GM06990 (cell line): ENCODE measurements at regions not wholly inside any gene's neighbourhood (a gene's known extent, or its start where the extent isn't known, plus 50 kb on each side); places are given as distances from the start of the nearest gene placed in this dataset.

ENCODE experiments used
- DNase-seq: peaks from one replicate; pipeline ENCODE4 v3.0.0-alpha.2; 2011; ENCODE audit not compliant: insufficient read length; ENCODE audit errors: extremely low read depth
- H3K27me3 ChIP-seq: replicated peaks from 2 replicates; pipeline ENCODE4 v1.6.0; 2011; ENCODE audit warnings: low read length; ENCODE audit not compliant: control insufficient read depth, insufficient read depth
- H3K36me3 ChIP-seq: 2 replicates; pipeline ENCODE4 v1.5.1; 2011; ENCODE audit warnings: low read length; ENCODE audit not compliant: control insufficient read depth, insufficient read depth
- H3K4me3 ChIP-seq: replicated peaks from 2 replicates; pipeline ENCODE4 v1.5.1; 2011; ENCODE audit warnings: low read depth, mild to moderate bottlenecking, control low read depth, low read length
- TF ChIP-seq, protein P1 (sequence below): IDR thresholded peaks from 2 replicates; pipeline ENCODE4 v1.5.1; 2011; ENCODE audit warnings: low read length, control low read depth, mild to moderate bottlenecking, inconsistent platforms; ENCODE audit not compliant: insufficient read depth, poor library complexity, severe bottlenecking

DNA sequence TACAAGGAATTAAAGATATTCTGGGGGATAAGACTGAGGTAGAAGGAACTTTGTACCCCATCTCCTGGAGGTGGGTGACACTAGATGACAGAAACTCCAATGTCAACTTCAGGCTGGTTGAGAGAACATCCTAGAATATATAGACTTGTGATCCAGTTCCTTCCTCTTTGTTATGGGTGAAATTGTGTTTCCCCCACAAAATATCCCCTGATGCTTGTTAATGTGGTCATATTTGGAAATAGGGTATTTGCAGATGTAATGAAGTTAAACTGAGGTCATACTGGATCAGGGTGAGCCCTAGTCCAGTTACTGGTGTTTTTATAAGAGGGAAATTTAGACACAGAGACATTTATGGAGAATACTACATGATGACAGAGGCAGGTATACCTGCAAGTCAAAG is 114.0 kb upstream of the NAMPT start:
- H3K4me3 ChIP-seq, result no peak overlapping the region
- H3K27me3 ChIP-seq, result no peaks in the 10 kb centered on the region
- H3K36me3 ChIP-seq, result no peaks in the 10 kb centered on the region
- TF ChIP-seq, protein P1, sequence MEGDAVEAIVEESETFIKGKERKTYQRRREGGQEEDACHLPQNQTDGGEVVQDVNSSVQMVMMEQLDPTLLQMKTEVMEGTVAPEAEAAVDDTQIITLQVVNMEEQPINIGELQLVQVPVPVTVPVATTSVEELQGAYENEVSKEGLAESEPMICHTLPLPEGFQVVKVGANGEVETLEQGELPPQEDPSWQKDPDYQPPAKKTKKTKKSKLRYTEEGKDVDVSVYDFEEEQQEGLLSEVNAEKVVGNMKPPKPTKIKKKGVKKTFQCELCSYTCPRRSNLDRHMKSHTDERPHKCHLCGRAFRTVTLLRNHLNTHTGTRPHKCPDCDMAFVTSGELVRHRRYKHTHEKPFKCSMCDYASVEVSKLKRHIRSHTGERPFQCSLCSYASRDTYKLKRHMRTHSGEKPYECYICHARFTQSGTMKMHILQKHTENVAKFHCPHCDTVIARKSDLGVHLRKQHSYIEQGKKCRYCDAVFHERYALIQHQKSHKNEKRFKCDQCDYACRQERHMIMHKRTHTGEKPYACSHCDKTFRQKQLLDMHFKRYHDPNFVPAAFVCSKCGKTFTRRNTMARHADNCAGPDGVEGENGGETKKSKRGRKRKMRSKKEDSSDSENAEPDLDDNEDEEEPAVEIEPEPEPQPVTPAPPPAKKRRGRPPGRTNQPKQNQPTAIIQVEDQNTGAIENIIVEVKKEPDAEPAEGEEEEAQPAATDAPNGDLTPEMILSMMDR, result no peak
- DNase-seq, result no peak

DNA sequence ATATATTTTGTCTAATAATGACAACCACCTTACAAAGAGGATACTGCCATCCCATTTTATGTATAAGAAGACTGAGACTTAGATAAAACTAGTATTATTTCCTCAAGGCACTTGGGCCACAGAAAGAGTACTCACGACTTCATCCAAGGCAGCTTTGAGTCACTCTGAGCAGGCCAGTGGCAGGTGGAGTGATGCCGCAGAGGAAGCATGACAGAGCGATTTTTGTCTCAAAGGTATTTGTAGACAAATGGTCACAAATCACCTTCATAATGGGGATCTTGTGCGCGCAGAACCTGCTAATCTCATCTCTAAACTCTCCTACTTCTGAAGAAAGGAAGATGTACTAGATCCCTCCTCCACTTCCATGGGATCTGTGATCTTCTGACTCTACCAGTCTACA is 113.2 kb upstream of the NAMPT start:
- TF ChIP-seq, protein P1, result no peak
- no peak overlapping the region for H3K4me3 ChIP-seq
- no peak for DNase-seq
- H3K36me3 ChIP-seq, result no peaks in the 10 kb centered on the region
- no peaks in the 10 kb centered on the region for H3K27me3 ChIP-seq

DNA sequence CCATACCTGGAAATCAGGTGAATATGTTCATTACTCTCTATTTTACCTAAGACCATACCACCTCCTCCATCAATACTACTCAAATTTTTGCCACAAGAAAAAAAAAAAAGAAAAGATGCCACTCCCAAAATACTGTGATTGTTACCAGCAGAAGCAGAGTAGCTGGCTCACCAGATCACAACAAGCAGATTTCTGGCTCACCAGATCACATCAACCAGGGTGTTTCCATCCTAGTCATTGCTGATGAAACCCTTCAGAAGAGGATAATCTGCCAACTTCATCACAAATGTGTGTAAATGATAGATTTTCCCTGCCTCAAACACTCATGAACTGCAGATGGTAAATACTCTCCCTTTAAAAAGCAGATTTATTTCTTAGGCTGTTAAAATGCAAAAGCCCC is 109.7 kb upstream of the NAMPT start:
- TF ChIP-seq, protein P1, result no peak
- DNase-seq, result no peak
- Histone ChIP-seq H3K27me3 (no peaks in the 10 kb centered on the region), H3K36me3 (no peaks in the 10 kb centered on the region), H3K4me3 (no peak overlapping the region)

DNA sequence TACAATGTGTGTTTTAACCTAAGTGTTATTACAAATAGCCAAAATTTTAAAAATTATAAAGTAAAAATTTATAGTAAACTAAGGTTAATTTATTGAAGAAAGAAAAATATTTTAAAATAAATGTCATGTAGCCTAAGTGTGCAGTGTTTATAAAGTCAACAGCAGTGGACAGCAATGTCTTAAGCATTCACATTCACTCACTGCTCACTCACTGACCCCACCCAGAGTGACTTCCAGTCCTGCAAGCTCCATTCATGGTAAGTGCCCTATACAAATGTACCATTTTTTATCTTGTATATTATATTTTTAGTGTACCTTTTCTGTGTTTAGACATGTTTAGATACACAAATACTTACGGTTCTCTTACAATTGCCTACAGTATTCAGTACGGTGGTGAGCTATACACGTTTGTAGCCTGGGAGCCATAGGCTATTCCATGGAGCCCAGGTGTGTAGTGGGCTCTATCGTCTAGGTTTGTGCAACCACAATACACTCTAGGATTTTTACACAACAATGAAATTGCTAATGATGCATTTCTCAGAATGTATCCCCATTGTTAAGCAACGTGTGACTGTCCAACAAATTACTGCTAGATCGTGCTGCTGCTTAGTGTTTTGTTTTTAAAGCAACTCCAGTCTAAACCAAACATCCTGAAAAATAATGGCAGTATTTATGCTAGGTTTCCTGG is 108.9 kb upstream of the NAMPT start:
- no peak overlapping the region for H3K4me3 ChIP-seq
- TF ChIP-seq, protein P1, result no peak

DNA sequence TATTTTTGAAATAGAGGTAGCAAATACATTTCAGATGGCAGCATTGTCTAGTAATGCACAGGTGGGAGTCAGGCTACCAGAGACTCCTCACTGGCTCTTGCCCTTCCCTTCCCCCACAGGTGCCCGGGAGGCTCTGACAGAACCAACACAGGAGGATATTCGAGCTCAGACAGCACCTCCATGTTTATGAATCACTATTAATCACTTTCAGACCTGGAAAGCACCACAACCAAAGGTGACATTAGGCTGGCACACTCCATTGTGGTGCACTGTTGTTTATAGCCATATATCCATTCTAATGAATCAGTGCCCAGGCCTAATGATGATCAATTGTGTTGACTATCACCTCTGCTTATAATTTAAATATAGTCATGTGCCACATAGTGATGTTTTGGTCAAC is 107.8 kb upstream of the NAMPT start:
- H3K27me3 ChIP-seq, result no peaks in the 10 kb centered on the region
- TF ChIP-seq, protein P1, result no peak
- H3K36me3 ChIP-seq, result no peaks in the 10 kb centered on the region
- no peak for DNase-seq
- no peak overlapping the region for H3K4me3 ChIP-seq

More for the DNA sequence above, 108.9 kb upstream of the NAMPT start:
- no peaks in the 10 kb centered on the region for H3K27me3 ChIP-seq
- DNase-seq, result no peak
- H3K36me3 ChIP-seq, result no peaks in the 10 kb centered on the region

DNA sequence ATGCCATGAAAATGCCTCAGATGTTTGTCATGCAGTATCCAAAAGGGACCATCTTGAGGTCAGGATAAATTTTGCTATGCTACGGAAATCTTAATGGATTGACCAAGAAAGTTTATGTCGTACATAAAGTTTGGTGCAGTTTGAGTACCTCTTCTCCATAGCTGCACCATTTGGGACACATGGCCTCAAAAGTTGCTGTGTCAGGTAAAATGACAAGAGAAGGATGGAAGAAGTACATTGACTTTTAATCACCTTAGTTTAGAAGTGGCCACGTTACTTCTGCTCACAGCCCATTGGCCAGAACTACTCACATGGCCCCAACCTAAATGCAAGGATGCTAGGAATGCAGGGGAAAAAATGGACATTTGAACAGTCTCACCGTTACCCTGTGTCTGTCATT is 107.4 kb upstream of the NAMPT start:
- no peaks in the 10 kb centered on the region for H3K36me3 ChIP-seq
- no peak for DNase-seq
- H3K4me3 ChIP-seq, result no peak overlapping the region
- TF ChIP-seq, protein P1, result no peak
- no peaks in the 10 kb centered on the region for H3K27me3 ChIP-seq
